ENCODE measurements at regions not wholly inside any gene's neighbourhood (a gene's known extent, or its start where the extent isn't known, plus 50 kb on each side); places are given as distances from the start of the nearest gene placed in this dataset.

- ATAC-seq: no peak
- TF ChIP-seq GLIS3 (CRISPR knock-in tag; IDR thresholded peaks at IDR 0.05): no peak
- TF ChIP-seq CSRNP3 (CRISPR knock-in tag; IDR thresholded peaks at IDR 0.05): no peak
- no peak for TF ChIP-seq ESRRG (CRISPR knock-in tag; IDR thresholded peaks at IDR 0.05)
- TF ChIP-seq TCF4 (CRISPR knock-in tag; IDR thresholded peaks at IDR 0.05; ENCODE audit: borderline replicate concordance): no peak
- no peak for TF ChIP-seq CSDC2 (CRISPR knock-in tag; IDR thresholded peaks at IDR 0.05)
- TF ChIP-seq ZNF70 (CRISPR knock-in tag; IDR thresholded peaks at IDR 0.05): no peak
These were observed 99.4 kb upstream of the EDEM3 start for GRCh38 chr1:184854036-184854435.

GRCh38 chr1:184851822-184852746 lies 97.4 kb upstream of the EDEM3 start:
- TF ChIP-seq CREB5 (CRISPR knock-in tag; IDR thresholded peaks at IDR 0.05; ENCODE audit: low read depth): no peak
- TF ChIP-seq SNAI2 (CRISPR knock-in tag; IDR thresholded peaks at IDR 0.05): no peak
- no peak for TF ChIP-seq ZNF8 (CRISPR knock-in tag; IDR thresholded peaks at IDR 0.05)
- no peak for TF ChIP-seq ESRRG (CRISPR knock-in tag; IDR thresholded peaks at IDR 0.05)
- TF ChIP-seq PATZ1 (CRISPR knock-in tag; IDR thresholded peaks at IDR 0.05; ENCODE audit: borderline replicate concordance): no peak
- TF ChIP-seq GLIS3 (CRISPR knock-in tag; IDR thresholded peaks at IDR 0.05): no peak
- no peak for TF ChIP-seq ZC3H10 (CRISPR knock-in tag; IDR thresholded peaks at IDR 0.05)
- TF ChIP-seq ZNF565 (CRISPR knock-in tag; conservative IDR thresholded peaks at IDR 0.05; ENCODE audit: low read depth): no peak
- TF ChIP-seq CSDC2 (CRISPR knock-in tag; IDR thresholded peaks at IDR 0.05): no peak
- no peak for TF ChIP-seq TOX (CRISPR knock-in tag; IDR thresholded peaks at IDR 0.05; ENCODE audit: borderline replicate concordance)
- TF ChIP-seq CSRNP3 (CRISPR knock-in tag; IDR thresholded peaks at IDR 0.05): no peak
- TF ChIP-seq POU6F1 (CRISPR knock-in tag; IDR thresholded peaks at IDR 0.05; ENCODE audit: borderline replicate concordance, low read depth): no peak
- no peak for TF ChIP-seq BACH2 (CRISPR knock-in tag; IDR thresholded peaks at IDR 0.05; ENCODE audit: borderline replicate concordance)
- no peak for TF ChIP-seq ZNF70 (CRISPR knock-in tag; IDR thresholded peaks at IDR 0.05)
- no peak for TF ChIP-seq ZFP3 (CRISPR knock-in tag; IDR thresholded peaks at IDR 0.05)
- TF ChIP-seq TCF4 (CRISPR knock-in tag; IDR thresholded peaks at IDR 0.05; ENCODE audit: borderline replicate concordance): no peak
- ATAC-seq: no peak

GRCh38 chr1:184843732-184844495 lies 89.3 kb upstream of the EDEM3 start:
- no peak for TF ChIP-seq ZFP30 (CRISPR knock-in tag; IDR thresholded peaks at IDR 0.05)
- no peak for TF ChIP-seq ESRRG (CRISPR knock-in tag; IDR thresholded peaks at IDR 0.05)
- TF ChIP-seq ZNF70 (CRISPR knock-in tag; IDR thresholded peaks at IDR 0.05): no peak
- no peak for TF ChIP-seq SNAI2 (CRISPR knock-in tag; IDR thresholded peaks at IDR 0.05)
- no peak for TF ChIP-seq ZC3H10 (CRISPR knock-in tag; IDR thresholded peaks at IDR 0.05)
- TF ChIP-seq PPARA (CRISPR knock-in tag; IDR thresholded peaks at IDR 0.05; ENCODE audit: borderline replicate concordance): no peak
- no peak for TF ChIP-seq GLIS3 (CRISPR knock-in tag; IDR thresholded peaks at IDR 0.05)
- no peak for TF ChIP-seq CREB5 (CRISPR knock-in tag; IDR thresholded peaks at IDR 0.05; ENCODE audit: low read depth)
- TF ChIP-seq CSDC2 (CRISPR knock-in tag; IDR thresholded peaks at IDR 0.05): no peak
- no peak for TF ChIP-seq PATZ1 (CRISPR knock-in tag; IDR thresholded peaks at IDR 0.05; ENCODE audit: borderline replicate concordance)
- no peak for ATAC-seq

Measured in SK-N-SH treated with all-trans-retinoic acid at 6 μM for 48 hours (cell line).